ENCODE measurements at regions not wholly inside any gene's neighbourhood (a gene's known extent, or its start where the extent isn't known, plus 50 kb on each side); places are given as distances from the start of the nearest gene placed in this dataset.

DNA sequence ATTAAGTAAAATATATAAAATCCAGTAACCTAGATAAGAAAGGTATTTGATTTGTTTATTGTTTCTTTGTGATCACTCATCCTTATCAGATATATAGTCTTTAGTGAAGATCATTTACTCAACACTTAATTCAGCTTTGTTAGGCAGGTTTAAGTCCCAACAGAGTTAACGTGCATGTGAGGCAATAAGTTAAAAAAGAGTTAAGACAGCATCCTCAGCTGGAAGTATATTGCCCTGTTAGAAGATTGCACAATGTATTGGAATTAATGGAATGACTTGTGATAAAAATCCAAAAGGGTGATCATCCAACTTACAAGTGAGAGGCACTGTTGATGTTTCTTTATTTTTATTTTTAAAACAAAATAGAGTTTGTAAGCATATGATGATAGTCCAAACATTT, 1162.1 kb downstream of the RAPGEF2 start (continued):
- TF ChIP-seq, protein P1, sequence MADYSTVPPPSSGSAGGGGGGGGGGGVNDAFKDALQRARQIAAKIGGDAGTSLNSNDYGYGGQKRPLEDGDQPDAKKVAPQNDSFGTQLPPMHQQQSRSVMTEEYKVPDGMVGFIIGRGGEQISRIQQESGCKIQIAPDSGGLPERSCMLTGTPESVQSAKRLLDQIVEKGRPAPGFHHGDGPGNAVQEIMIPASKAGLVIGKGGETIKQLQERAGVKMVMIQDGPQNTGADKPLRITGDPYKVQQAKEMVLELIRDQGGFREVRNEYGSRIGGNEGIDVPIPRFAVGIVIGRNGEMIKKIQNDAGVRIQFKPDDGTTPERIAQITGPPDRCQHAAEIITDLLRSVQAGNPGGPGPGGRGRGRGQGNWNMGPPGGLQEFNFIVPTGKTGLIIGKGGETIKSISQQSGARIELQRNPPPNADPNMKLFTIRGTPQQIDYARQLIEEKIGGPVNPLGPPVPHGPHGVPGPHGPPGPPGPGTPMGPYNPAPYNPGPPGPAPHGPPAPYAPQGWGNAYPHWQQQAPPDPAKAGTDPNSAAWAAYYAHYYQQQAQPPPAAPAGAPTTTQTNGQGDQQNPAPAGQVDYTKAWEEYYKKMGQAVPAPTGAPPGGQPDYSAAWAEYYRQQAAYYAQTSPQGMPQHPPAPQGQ (CRISPR knock-in tag; IDR thresholded peaks at IDR 0.05; ENCODE audit: borderline replicate concordance) = no peak
- no peak for TF ChIP-seq ERF (CRISPR knock-in tag; IDR thresholded peaks at IDR 0.05)
- TF ChIP-seq SMC3 (IDR thresholded peaks at IDR 0.05; ENCODE audit: low read length) = no peak
- no peak for TF ChIP-seq ZNF468 (CRISPR knock-in tag; IDR thresholded peaks at IDR 0.05)
- TF ChIP-seq MEIS1 (CRISPR knock-in tag; IDR thresholded peaks at IDR 0.05; ENCODE audit: borderline replicate concordance) = no peak
- TF ChIP-seq SRF (IDR thresholded peaks at IDR 0.05; ENCODE audit: low read depth, low read length) = no peak
- TF ChIP-seq ZNF20 (CRISPR knock-in tag; IDR thresholded peaks at IDR 0.05) = no peak

DNA sequence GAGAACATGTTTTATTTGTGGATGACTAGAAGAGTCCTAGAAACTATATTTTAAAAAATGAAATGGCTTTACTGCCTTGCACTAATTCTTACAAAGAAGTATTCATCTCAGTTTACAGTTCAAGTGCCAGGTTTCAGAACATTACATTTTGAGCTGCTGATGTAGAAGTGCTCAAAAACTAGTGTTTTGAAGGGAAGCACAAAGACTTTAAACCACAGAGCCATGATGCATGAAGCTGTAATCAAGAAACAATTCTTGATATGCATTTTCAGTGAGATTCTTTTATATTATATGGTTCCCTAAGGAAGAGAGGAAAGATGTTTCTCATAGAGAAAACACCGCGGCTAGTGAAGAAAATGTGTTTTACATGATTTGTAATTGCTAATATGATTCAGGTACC, 1163.0 kb downstream of the RAPGEF2 start:
- ChIA-PET POLR2A (no interaction called here), CTCF (ENCODE audit: low intra/inter-chr PET ratio, low total read pairs) (no interaction called here)
- intact Hi-C loops (cut with micrococcal nuclease; ENCODE audit: unreplicated experiment) = no loop called here
- H3K9me3 ChIP-seq (ENCODE audit: low read length) = peaks cover 4% of the 10 kb centered on the region; the same call in 1 of the 2 replicates
- ATAC-seq = no peak
- no peak for FAIRE-seq
- no peaks in the 10 kb centered on the region for H3K79me2 ChIP-seq (ENCODE audit: insufficient read depth, low read length)
- H3K27me3 ChIP-seq (ENCODE audit: control insufficient read depth in 1 of 2, insufficient read depth in 2 of 2, low read length in 2 of 2) = no peaks in the 10 kb centered on the region
- H3K27ac ChIP-seq (ENCODE audit: extremely low read length, insufficient read depth, low read length) = no peak overlapping the region
- H4K20me1 ChIP-seq (ENCODE audit: insufficient read depth, low read length) = no peaks in the 10 kb centered on the region
- in situ Hi-C loops (cut with HindIII; ENCODE audit: extremely low pct_ligation_motif_present, low pct_unique_long_range_greater_than_20kb) = no loop called here
- no TSS peak for BruUV-seq (replicated peaks)
- no peak overlapping the region for H3K9ac ChIP-seq (ENCODE audit: insufficient read depth, low read depth, low read length)
- H3K36me3 ChIP-seq (replicated peaks in 1 of 2; ENCODE audit: control insufficient read depth in 1 of 2, insufficient read depth in 2 of 2, low read length in 2 of 2) = no peaks in the 10 kb centered on the region
- H3K4me2 ChIP-seq (ENCODE audit: low read depth, low read length) = no peak overlapping the region
- no peak for DNase-seq (ENCODE audit: low spot score)
- TF ChIP-seq ZNF550 (CRISPR knock-in tag; IDR thresholded peaks at IDR 0.05; ENCODE audit: borderline replicate concordance) (no peak), ZFP36L2 (CRISPR knock-in tag; IDR thresholded peaks at IDR 0.05) (no peak), U2AF2 (IDR thresholded peaks at IDR 0.05; ENCODE audit: low read depth, low read length) (no peak), ZFY (CRISPR knock-in tag; IDR thresholded peaks at IDR 0.05) (no peak), KDM4B (CRISPR knock-in tag; IDR thresholded peaks at IDR 0.05) (no peak), ZNF703 (CRISPR knock-in tag; IDR thresholded peaks at IDR 0.05; ENCODE audit: borderline replicate concordance) (no peak)
- TF ChIP-seq, protein P2, sequence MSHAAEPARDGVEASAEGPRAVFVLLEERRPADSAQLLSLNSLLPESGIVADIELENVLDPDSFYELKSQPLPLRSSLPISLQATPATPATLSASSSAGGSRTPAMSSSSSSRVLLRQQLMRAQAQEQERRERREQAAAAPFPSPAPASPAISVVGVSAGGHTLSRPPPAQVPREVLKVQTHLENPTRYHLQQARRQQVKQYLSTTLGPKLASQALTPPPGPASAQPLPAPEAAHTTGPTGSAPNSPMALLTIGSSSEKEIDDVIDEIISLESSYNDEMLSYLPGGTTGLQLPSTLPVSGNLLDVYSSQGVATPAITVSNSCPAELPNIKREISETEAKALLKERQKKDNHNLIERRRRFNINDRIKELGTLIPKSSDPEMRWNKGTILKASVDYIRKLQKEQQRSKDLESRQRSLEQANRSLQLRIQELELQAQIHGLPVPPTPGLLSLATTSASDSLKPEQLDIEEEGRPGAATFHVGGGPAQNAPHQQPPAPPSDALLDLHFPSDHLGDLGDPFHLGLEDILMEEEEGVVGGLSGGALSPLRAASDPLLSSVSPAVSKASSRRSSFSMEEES (CRISPR knock-in tag; IDR thresholded peaks at IDR 0.05) = no peak
- WGBS (ENCODE audit: low lambda C conversion rate) = 90% methylated on average over 2 of the region's 2 CpGs
- H2AFZ ChIP-seq (ENCODE audit: low read length) = no peak overlapping the region
- no peaks in the 10 kb centered on the region for H3K4me1 ChIP-seq (ENCODE audit: insufficient read depth, low read length)
- H3K4me3 ChIP-seq (replicated peaks in 1 of 3; ENCODE audit: insufficient read depth in 1 of 3, low read depth in 2 of 3, low read length in 3 of 3) = no peak overlapping the region
